ENCODE measurements at regions not wholly inside any gene's neighbourhood (a gene's known extent, or its start where the extent isn't known, plus 50 kb on each side); places are given as distances from the start of the nearest gene placed in this dataset.

GRCh38 chr2:37425408-37425807, 81.0 kb downstream of the QPCT start:
- DNase-seq = no peak

- peak; percentile 37 for DNase-seq
These were observed 82.8 kb downstream of the QPCT start for GRCh38 chr2:37427241-37427640.

- no peak for DNase-seq
These were observed 91.9 kb downstream of the QPCT start for GRCh38 chr2:37436323-37436722.

DNA sequence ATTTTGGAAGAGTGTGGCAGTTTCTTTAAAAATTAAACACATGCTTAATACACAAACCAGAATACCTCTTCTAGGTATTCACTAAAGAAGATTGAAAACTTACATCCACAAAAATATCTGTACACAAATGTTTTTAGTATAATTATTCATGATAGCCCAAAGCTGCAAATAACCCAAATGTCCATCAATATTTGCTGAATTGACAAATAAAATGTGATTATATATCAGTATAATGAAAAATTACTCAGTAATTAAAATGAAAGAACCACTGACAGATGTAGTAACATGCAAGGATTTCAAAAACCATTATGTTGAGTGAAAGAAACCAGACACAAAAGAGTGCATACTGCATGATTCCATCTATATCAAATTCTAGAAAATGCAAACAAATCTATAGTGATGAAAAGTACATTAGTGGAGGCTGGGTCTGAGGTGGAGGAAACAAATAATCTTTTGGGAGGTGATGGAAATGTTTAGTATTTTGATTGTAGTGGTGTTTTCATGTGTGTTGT, 94.8 kb downstream of the QPCT start:
- no peak for DNase-seq

GRCh38 chr2:37441055-37441454, 96.6 kb downstream of the QPCT start:
- DNase-seq = no peak

DNA sequence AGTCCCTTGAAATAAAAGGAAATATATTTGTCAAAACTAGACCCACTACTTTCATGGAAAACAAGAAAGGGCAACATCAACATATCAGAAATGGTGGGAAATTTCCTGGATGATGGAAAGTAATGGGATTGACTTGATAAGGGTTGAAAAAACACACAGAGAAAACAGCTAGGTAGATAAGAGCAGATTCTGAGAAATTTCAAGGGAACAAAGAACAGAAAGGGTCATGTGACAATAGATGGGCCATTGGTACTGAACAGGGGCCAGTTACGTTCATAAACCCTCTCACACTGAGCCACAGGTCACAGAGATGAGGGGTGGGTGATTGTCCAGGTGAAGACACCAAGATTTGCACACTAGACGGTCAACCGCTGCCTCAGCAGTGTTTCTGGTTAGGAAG, 98.7 kb downstream of the QPCT start:
- DNase-seq = no peak

DNA sequence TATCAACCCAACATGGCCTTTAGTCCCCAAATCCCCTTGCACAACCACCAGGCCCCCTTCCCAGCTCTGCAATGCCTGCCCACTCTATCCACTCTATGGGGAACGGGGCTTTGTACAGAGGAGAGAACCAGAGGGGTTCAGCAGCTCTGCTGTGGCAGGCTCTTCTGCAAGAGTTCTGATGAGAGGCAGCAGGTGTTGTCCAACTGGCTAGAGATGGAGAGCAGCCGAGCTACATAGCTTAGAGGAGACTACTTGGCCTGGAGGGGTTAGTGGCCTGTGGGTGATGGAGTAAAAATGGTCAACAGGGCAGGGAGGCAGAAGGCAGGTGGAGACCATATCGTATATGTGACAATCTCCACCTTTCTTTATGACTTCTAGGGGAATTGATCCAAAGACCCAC, 103.0 kb downstream of the QPCT start:
- no peak for DNase-seq

GRCh38 chr2:37448342-37449120, 104.1 kb downstream of the QPCT start:
- DNase-seq = no peak

DNA sequence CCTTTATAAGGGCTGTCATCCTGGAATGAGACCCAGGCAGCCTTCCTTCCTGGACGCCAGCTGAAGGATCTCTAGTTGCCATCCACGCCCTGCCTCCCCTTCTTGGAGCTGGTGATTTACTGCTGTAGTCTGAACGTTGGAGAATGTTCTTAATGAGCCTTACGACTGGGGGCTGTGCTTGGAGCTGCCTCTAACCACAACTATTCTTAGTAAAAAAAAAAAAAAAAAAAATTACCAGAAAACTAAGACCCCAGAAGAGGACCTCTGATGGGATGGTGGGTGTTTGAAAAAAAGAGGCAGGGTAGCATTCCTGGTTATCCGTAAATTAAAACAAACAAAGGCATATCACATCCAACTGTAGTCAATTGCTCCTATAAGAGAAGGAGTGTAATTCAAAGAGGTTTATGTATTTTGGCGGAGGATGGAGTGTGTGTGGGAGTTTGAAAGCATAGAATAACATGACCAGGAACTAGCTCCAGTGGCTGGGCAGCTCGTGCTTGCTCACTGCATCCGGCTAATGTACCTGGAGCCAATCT, 105.4 kb downstream of the QPCT start:
- peak; percentile 33 for DNase-seq

DNA sequence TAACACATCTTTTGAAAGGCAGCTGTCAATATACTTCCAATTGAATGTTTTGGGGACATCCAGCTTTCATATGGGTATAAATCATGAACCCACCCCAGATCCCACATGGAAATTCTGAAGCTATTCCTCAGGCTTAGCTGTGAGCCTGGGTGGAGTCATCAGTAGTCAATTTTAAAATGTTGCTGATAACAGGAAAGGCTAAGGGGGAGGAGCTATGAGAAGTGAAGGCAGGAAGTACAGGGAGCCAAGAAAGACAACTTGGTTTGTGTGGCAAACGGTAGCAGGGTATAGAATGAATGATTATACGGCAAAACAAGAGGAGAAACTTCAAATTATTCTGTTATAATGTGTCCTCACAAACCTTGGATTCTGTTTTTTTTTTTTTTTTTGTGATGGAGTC, 108.6 kb downstream of the QPCT start:
- DNase-seq = peak; percentile 24

DNA sequence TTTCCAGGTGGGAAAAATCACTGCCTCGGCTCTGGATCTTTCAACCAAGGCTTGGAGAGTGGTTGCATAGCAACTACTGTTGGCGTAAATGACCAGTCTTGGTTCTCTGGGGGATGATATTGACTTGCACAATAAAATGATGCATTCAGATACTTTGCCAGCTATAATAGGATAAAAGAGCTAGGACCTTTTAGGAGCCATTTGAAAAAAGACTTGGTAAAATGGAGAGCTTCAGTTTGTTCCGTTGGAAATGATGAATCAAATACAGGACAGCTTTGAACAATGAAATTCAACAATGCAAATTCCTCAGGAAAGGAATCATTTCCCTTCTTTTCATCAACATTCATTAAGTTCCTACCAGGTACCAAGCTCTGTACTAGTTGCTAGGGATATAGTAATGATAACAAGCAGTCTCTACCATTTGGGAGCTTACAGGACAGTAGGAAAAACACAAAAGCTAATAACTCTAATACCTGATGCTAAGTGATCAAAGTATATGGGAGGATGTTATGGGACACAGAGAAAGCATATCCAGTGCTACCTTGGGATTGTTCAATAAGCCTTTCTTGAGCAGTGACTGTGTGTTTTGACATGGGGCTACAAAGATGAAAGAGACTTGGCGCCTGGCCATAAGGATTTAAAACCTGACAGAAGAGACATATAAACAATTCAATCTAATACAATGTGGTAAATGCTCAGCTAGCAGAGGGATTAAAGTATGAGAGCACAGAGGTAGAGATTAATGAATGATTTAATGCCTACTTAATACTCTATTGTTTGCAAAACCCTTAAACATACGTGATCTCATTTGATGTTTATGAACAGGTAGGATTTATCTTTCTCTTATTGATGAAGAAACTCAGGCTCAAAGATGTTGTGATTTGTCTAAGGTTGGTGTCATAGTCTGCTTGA, 110.7 kb downstream of the QPCT start:
- DNase-seq = peak; percentile 38

DNA sequence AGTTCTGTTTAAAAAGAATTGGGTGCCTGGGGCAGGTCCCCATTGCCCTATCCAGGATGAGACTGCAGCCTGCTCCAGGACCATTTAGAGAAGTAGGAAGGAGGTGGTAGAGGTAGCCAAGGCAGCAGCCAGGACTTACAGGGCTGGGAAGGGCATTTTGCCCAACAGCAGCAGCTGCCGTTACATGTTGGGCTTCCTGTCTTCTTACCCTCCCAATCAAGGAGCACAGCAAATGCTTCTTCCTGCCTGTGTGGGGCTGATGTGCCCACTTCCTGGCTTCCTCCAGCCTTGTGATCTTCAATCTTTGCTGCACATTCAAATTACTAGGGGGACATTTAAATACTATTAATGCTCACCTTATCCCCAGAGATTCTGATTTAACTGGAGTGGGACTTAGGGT, 112.0 kb downstream of the QPCT start:
- DNase-seq = no peak

DNA sequence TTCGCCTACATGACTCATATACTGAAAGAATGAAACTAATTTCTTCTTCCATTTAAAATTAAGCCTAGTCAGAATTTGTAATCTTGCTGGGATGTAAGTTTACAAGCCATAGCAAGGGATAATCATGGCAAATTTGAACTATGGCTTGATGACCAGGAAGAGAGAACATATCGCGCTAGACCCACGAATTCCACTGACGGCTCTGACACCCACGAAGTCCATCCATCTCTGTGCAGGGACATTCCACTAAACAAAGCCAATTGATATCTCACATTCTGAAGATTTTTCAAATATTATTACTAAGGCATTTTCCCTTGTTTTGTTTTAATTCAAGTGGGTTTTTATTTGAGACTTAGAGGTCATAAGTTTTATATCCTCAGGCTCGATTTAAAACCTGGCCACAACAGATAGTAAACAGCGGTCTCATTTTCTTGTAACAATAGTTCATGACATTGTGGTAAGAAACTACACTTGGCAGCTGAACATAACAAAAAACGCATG, 113.0 kb downstream of the QPCT start:
- no peak for DNase-seq

- no peak for DNase-seq
These were observed 113.7 kb downstream of the QPCT start for GRCh38 chr2:37458133-37458532.

DNA sequence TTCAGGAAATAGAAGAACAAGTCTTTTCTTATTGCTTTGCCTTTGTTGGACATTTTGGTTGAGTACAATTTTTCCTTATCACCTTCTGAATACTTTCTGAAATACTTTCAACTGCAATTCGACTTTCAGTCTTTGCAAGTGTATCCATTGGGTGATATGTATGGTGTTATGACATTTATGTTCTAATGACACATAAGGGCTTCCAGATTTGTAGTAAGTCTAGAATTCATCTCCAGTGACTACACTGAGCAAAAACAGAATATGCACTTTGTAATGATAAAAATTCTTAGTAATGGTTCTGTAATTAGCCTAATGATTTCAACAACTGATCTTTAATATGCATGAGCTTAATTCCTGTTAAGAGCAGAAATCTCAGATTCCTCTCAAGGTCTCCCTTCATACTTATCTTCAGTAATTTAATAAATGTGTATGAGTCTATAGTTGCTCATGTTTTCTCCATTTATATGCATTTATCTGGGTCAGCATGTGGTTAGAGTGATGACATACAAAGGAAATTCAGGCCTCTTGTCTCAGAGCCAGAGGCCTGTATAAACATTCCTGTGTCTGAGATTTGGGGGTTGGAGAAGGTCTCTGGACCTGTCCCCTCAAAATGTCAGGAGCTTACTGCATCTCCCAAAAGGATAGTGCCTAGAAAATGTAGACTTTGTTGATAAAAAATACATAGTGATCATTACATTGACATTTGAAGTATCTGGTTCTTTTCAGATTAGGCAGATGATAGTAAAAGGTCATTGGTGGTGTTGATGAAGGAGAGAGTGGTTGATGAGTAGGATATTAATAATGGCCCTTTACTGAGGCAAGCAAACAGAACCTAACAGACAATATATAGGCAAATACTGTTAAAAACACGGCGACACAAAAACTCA, 114.9 kb downstream of the QPCT start:
- DNase-seq = peak; percentile 90

GRCh38 chr2:37460896-37461229, 116.4 kb downstream of the QPCT start:
- no peak for DNase-seq

DNA sequence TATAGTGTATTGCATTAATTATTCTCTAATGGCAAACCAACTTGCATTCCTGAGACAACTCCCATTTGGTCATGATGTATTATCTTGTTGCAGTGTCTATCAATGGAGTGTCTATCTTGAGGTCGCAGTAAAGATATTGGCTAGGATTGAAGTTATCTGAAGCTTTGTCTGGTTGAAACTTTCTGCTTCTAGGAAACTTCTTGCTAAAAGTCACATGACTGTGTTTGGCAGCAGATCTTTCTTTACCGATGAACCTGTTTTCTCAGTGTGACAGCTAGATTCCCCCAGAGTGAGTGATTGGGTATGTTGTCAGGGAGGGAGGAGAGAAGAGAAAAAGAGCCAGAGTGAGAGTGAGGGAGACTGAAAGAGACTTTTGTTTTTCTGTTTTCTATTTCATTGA, 119.6 kb downstream of the QPCT start:
- DNase-seq = peak; percentile 17

- no peak for DNase-seq
These were observed 122.2 kb downstream of the QPCT start for GRCh38 chr2:37466533-37467222.

DNA sequence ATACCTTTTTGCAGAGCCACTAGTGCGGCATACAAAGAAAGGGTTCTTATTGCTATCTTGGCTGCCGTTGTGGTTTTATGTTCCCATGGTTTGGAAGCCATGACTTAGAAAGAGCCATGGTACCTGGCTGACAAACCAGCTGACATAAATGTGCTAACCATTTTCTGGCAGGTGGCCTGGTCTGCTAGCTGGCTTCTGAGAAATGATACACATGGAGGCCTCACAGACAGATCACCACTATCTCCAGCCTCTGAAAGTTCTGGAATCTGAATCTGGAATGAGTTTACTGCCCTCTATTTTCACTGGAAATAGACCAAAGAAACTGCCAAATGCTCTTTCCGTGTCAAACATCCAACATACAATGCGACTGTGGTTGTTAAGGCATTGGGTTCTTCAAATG, 123.7 kb downstream of the QPCT start:
- no peak for DNase-seq

DNA sequence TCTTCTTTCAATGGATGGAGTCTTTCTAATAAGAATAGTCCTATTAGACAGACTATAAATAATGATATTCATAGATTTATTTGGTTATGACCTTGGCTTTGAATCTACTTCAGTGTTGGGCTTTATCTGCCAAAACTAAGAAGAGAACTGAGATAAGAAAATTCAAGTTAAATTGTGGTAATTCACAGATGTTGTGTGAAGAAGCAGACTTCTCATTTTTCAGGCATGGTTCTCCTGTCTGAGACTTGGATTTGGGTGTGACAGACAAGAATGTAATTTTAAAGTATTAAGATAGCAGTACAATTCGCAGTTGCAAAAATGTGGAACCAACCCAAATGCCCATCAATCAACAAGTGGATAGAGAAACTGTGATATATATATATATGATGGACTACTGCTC, 124.7 kb downstream of the QPCT start:
- peak; percentile 37 for DNase-seq

- DNase-seq = no peak
These were observed 126.7 kb downstream of the QPCT start for GRCh38 chr2:37471104-37471503.

DNA sequence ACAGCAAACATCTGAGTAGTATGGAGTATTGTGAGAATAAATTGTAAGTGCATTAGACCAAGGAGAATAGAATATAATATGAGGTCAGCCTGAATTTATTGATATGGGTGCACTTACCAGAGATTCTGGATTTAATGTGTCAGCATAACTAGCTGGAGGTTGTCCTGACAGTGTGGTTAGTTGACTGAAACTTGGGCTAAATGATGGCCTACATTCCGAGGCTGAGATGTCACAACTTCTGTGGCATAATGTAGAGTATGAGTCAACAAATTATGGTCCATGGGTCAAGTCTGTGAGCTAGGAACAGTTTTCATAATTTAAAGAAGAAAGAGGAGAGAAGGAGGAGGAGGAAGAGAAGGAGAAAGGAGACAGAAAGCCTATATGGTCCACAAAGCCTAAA, 127.6 kb downstream of the QPCT start:
- peak; percentile 19 for DNase-seq
